NCI-H1417 (cell line): ENCODE measurements at regions not wholly inside any gene's neighbourhood (a gene's known extent, or its start where the extent isn't known, plus 50 kb on each side); places are given as distances from the start of the nearest gene placed in this dataset.

Experiments used
- DNase-seq, 3 experiments: peaks; one replicate each; lab custom pipeline; 2025; lab: John Stamatoyannopoulos, UW

- DNase-seq, result no peak
These were observed 83.0 kb upstream of the RAB6C start for GRCh38 chr2:129896226-129897100.

- no peak for DNase-seq
These were observed 77.6 kb upstream of the RAB6C start for GRCh38 chr2:129901754-129902415.

GRCh38 chr2:129902731-129903585, 76.5 kb upstream of the RAB6C start:
- no peak for DNase-seq

- no peak for DNase-seq
These were observed 75.7 kb upstream of the RAB6C start for GRCh38 chr2:129903586-129904425.

- no peak for DNase-seq
These were observed 74.7 kb upstream of the RAB6C start for GRCh38 chr2:129904532-129905446.

- no peak for DNase-seq
These were observed 73.8 kb upstream of the RAB6C start for GRCh38 chr2:129905664-129906081.

GRCh38 chr2:129906139-129906860, 73.2 kb upstream of the RAB6C start:
- DNase-seq, result no peak

- DNase-seq, result no peak
These were observed 72.6 kb upstream of the RAB6C start for GRCh38 chr2:129906861-129907235.

GRCh38 chr2:129907256-129907998, 72.0 kb upstream of the RAB6C start:
- DNase-seq, result no peak

- DNase-seq, result peak in 1 of 3 experiments; percentile 50
These were observed 70.6 kb upstream of the RAB6C start for GRCh38 chr2:129908721-129909373.

- no peak for DNase-seq
These were observed 69.6 kb upstream of the RAB6C start for GRCh38 chr2:129909651-129910418.

GRCh38 chr2:129910446-129911362, 68.8 kb upstream of the RAB6C start:
- no peak for DNase-seq

- DNase-seq, result no peak
These were observed 68.0 kb upstream of the RAB6C start for GRCh38 chr2:129911363-129912065.

GRCh38 chr2:129912066-129912820, 67.2 kb upstream of the RAB6C start:
- no peak for DNase-seq
